ENCODE measurements at regions not wholly inside any gene's neighbourhood (a gene's known extent, or its start where the extent isn't known, plus 50 kb on each side); places are given as distances from the start of the nearest gene placed in this dataset.

GRCh38 chr20:6566821-6567220 lies 200.7 kb upstream of the BMP2 start:
- no peaks in the 10 kb centered on the region for H3K9me3 ChIP-seq (ENCODE audit: insufficient read depth, low read length)
- no peaks in the 10 kb centered on the region for H3K36me3 ChIP-seq (ENCODE audit: low read length)
- H3F3A ChIP-seq (ENCODE audit: insufficient read depth) = no peaks in the 10 kb centered on the region
- no peak overlapping the region for H3K27ac ChIP-seq (ENCODE audit: low read depth, low read length)
- H4K20me1 ChIP-seq (ENCODE audit: low read depth, low read length) = no peaks in the 10 kb centered on the region
- H3K9ac ChIP-seq (ENCODE audit: low read length) = no peak overlapping the region
- no peaks in the 10 kb centered on the region for H3K79me2 ChIP-seq (ENCODE audit: insufficient read depth, low read length)
- TF ChIP-seq, protein P1, sequence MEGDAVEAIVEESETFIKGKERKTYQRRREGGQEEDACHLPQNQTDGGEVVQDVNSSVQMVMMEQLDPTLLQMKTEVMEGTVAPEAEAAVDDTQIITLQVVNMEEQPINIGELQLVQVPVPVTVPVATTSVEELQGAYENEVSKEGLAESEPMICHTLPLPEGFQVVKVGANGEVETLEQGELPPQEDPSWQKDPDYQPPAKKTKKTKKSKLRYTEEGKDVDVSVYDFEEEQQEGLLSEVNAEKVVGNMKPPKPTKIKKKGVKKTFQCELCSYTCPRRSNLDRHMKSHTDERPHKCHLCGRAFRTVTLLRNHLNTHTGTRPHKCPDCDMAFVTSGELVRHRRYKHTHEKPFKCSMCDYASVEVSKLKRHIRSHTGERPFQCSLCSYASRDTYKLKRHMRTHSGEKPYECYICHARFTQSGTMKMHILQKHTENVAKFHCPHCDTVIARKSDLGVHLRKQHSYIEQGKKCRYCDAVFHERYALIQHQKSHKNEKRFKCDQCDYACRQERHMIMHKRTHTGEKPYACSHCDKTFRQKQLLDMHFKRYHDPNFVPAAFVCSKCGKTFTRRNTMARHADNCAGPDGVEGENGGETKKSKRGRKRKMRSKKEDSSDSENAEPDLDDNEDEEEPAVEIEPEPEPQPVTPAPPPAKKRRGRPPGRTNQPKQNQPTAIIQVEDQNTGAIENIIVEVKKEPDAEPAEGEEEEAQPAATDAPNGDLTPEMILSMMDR (IDR thresholded peaks at IDR 0.05; ENCODE audit: insufficient read depth, low read length, poor library complexity, severe bottlenecking) = no peak
- no peak for TF ChIP-seq EZH2phosphoT487 (conservative IDR thresholded peaks at IDR 0.05; ENCODE audit: low read length)
- H2AFZ ChIP-seq (ENCODE audit: low read depth, low read length, severe bottlenecking) = no peak overlapping the region
- no peak overlapping the region for H3K4me3 ChIP-seq (ENCODE audit: insufficient read depth, low read length, poor library complexity, severe bottlenecking)
- no peaks in the 10 kb centered on the region for H3K9me2 ChIP-seq (replicated peaks; ENCODE audit: insufficient read depth, low read length)
- no peak overlapping the region for H3K4me2 ChIP-seq (ENCODE audit: low read depth, low read length, poor library complexity, severe bottlenecking)
- no peaks in the 10 kb centered on the region for H3K27me3 ChIP-seq (ENCODE audit: low read length)

GRCh38 chr20:6562111-6562510 lies 205.4 kb upstream of the BMP2 start:
- Histone ChIP-seq H3K9me2 (replicated peaks; ENCODE audit: insufficient read depth, low read length) (no peaks in the 10 kb centered on the region), H3K9ac (ENCODE audit: low read length) (no peak overlapping the region), H3K36me3 (ENCODE audit: low read length) (no peaks in the 10 kb centered on the region), H3K4me3 (ENCODE audit: insufficient read depth, low read length, poor library complexity, severe bottlenecking) (no peak overlapping the region), H3K27me3 (ENCODE audit: low read length) (no peaks in the 10 kb centered on the region), H3K4me2 (ENCODE audit: low read depth, low read length, poor library complexity, severe bottlenecking) (no peak overlapping the region), H2AFZ (ENCODE audit: low read depth, low read length, severe bottlenecking) (no peak overlapping the region), H3K79me2 (ENCODE audit: insufficient read depth, low read length) (no peaks in the 10 kb centered on the region), H3K9me3 (ENCODE audit: insufficient read depth, low read length) (no peaks in the 10 kb centered on the region), H3F3A (ENCODE audit: insufficient read depth) (no peaks in the 10 kb centered on the region), H4K20me1 (ENCODE audit: low read depth, low read length) (no peaks in the 10 kb centered on the region), H3K27ac (ENCODE audit: low read depth, low read length) (no peak overlapping the region)
- TF ChIP-seq, protein P1 (IDR thresholded peaks at IDR 0.05; ENCODE audit: insufficient read depth, low read length, poor library complexity, severe bottlenecking) = no peak
- TF ChIP-seq EZH2phosphoT487 (conservative IDR thresholded peaks at IDR 0.05; ENCODE audit: low read length) = no peak

GRCh38 chr20:6560978-6561377 lies 206.5 kb upstream of the BMP2 start:
- no peaks in the 10 kb centered on the region for H3K27me3 ChIP-seq (ENCODE audit: low read length)
- no peaks in the 10 kb centered on the region for H3K36me3 ChIP-seq (ENCODE audit: low read length)
- H3K4me2 ChIP-seq (ENCODE audit: low read depth, low read length, poor library complexity, severe bottlenecking) = no peak overlapping the region
- TF ChIP-seq EZH2phosphoT487 (conservative IDR thresholded peaks at IDR 0.05; ENCODE audit: low read length) = no peak
- H3K9ac ChIP-seq (ENCODE audit: low read length) = no peak overlapping the region
- no peak overlapping the region for H3K4me3 ChIP-seq (ENCODE audit: insufficient read depth, low read length, poor library complexity, severe bottlenecking)
- H3F3A ChIP-seq (ENCODE audit: insufficient read depth) = no peaks in the 10 kb centered on the region
- no peaks in the 10 kb centered on the region for H3K9me2 ChIP-seq (replicated peaks; ENCODE audit: insufficient read depth, low read length)
- H4K20me1 ChIP-seq (ENCODE audit: low read depth, low read length) = no peaks in the 10 kb centered on the region
- H3K27ac ChIP-seq (ENCODE audit: low read depth, low read length) = no peak overlapping the region
- no peak overlapping the region for H2AFZ ChIP-seq (ENCODE audit: low read depth, low read length, severe bottlenecking)
- no peaks in the 10 kb centered on the region for H3K9me3 ChIP-seq (ENCODE audit: insufficient read depth, low read length)
- no peaks in the 10 kb centered on the region for H3K79me2 ChIP-seq (ENCODE audit: insufficient read depth, low read length)

- Histone ChIP-seq H3K9me2 (replicated peaks; ENCODE audit: insufficient read depth, low read length) (no peaks in the 10 kb centered on the region), H3F3A (ENCODE audit: insufficient read depth) (no peaks in the 10 kb centered on the region), H3K27me3 (ENCODE audit: low read length) (no peaks in the 10 kb centered on the region), H3K9me3 (ENCODE audit: insufficient read depth, low read length) (no peaks in the 10 kb centered on the region), H3K4me2 (ENCODE audit: low read depth, low read length, poor library complexity, severe bottlenecking) (no peak overlapping the region), H4K20me1 (ENCODE audit: low read depth, low read length) (no peaks in the 10 kb centered on the region), H3K9ac (ENCODE audit: low read length) (no peak overlapping the region), H2AFZ (ENCODE audit: low read depth, low read length, severe bottlenecking) (no peak overlapping the region), H3K4me3 (ENCODE audit: insufficient read depth, low read length, poor library complexity, severe bottlenecking) (no peak overlapping the region), H3K36me3 (ENCODE audit: low read length) (no peaks in the 10 kb centered on the region), H3K79me2 (ENCODE audit: insufficient read depth, low read length) (no peaks in the 10 kb centered on the region), H3K27ac (ENCODE audit: low read depth, low read length) (no peak overlapping the region)
- TF ChIP-seq, protein P1 (IDR thresholded peaks at IDR 0.05; ENCODE audit: insufficient read depth, low read length, poor library complexity, severe bottlenecking) = no peak
- no peak for TF ChIP-seq EZH2phosphoT487 (conservative IDR thresholded peaks at IDR 0.05; ENCODE audit: low read length)
These were observed 207.7 kb upstream of the BMP2 start for GRCh38 chr20:6559791-6560190.

All from SU-DHL-6 (cell line).